HG02763 (cell line): ENCODE measurements at regions not wholly inside any gene's neighbourhood (a gene's known extent, or its start where the extent isn't known, plus 50 kb on each side); places are given as distances from the start of the nearest gene placed in this dataset.

ENCODE experiments used
- ATAC-seq: cut with Tn5 transposase; IDR thresholded peaks from one replicate; pipeline ENCODE4 v1.9.1; 2021; ENCODE audit warnings: mild to moderate bottlenecking, moderate library complexity; ENCODE audit not compliant: unreplicated experiment

- ATAC-seq: no peak
Observed at GRCh38 chr9:107991581-107991980, 502.0 kb upstream of the KLF4 start.

DNA sequence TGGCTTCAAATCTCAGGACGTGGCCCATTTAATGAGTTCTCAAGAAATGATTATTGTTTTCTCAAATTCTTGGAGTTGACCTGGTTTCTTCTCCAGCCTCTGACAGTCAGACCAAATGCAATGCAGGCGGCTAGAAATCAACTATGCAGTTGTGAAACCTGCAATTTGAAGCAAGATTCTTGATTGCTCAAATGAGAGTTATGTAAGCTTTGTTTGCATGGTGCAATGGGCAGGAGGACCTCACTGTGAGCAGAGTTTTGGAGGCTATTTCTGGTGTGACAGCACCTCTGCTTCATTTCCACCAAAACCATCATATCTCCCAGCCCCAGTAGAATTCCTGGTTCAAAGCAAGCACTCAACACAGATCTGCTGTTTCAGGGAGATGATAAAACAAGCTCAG lies 500.0 kb upstream of the KLF4 start:
- no peak for ATAC-seq

GRCh38 chr9:107989099-107989498 lies 499.5 kb upstream of the KLF4 start:
- ATAC-seq: no peak

- ATAC-seq: no peak
Observed at GRCh38 chr9:107984956-107985355, 495.4 kb upstream of the KLF4 start.

- ATAC-seq: no peak
Observed at GRCh38 chr9:107983762-107984161, 494.2 kb upstream of the KLF4 start.

- ATAC-seq: no peak
Observed at GRCh38 chr9:107983181-107983603, 493.6 kb upstream of the KLF4 start.

GRCh38 chr9:107982745-107983144 lies 493.2 kb upstream of the KLF4 start:
- no peak for ATAC-seq

DNA sequence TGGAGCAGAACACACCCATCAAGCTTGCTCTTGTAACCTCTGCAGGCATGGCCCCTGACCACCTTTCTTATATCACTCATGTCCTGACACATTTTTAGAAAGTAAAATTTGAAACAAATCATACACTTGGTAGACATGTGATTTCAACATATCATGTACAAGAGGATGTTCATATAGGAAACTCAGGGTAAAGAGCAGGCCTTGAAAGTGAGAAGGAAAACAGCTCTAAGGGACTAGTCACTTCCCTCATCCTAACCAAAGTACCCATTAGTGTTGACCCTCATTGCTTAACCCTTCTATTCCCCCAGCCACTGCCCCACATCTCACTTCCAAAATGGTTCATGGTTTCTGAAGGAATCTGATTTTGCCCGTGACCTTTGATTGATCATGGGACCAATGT lies 492.4 kb upstream of the KLF4 start:
- no peak for ATAC-seq

DNA sequence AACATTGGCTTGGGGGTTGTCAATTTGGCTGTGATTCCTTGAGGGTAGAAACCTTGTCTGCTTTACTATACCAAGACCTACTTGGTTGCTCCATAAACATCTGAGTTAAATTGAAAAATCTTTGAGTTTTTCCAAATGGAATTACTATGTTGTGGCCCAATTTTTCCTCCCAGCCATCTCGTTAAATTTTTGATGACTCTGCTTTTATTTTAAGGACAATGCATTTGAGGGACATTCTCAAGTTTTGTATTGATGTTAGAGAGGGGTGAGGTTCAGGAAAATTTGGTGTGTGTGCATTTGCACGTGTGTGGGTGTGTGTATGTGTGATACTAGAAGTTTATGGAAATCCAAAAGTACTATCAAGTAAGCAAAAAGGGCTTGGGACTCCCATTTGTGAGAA lies 491.4 kb upstream of the KLF4 start:
- no peak for ATAC-seq

DNA sequence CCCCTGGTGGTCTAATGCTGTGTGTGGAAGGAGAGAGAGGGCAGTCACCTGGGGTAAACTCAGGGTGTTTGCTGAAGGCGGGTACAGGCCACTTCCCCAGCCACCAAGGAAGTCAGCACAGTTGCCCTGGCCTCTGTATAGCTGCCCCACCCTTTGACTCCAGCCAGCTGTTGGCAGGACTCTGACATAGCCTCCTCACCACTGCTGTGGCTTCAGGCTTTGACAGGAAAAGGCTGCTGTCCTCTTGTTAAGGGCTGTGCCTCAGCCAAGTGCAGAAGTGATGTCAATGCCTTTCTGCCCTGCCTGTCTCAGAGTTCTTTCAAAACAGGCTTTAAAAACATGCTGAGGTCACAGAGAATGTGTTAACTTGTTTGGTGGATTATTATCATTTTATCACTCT lies 487.2 kb upstream of the KLF4 start:
- ATAC-seq: no peak

DNA sequence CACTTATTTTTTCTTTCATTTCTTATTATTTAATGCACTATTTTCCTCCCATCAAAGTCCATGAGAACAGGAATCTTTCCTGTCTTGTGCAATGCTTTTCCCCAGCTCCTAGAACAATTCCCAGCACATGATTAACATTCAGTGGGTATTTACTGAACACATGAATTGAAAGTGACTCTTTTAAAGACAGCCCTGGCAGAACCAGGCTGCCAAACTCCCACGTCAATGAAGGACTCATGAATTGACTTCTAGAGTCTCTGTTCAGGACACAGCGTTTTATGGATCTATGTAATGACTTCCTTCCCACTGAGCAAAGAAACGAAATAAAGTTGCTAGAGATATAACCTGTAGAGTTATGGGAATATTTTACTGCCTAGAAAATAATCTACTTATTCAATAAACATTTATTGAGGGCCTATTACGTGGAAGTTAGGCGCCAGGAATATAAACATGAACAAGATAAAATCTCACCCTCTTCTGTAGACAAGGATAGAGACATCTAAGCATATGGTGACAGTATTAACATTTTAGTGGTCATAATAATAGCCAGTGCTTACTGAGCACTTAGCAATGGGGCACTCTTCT lies 485.9 kb upstream of the KLF4 start:
- no peak for ATAC-seq

- no peak for ATAC-seq
Observed at GRCh38 chr9:107973451-107973850, 483.9 kb upstream of the KLF4 start.

- no peak for ATAC-seq
Observed at GRCh38 chr9:107972346-107972745, 482.8 kb upstream of the KLF4 start.

- ATAC-seq: no peak
Observed at GRCh38 chr9:107971241-107971640, 481.7 kb upstream of the KLF4 start.

GRCh38 chr9:107970726-107971125 lies 481.2 kb upstream of the KLF4 start:
- no peak for ATAC-seq

GRCh38 chr9:107969727-107970126 lies 480.2 kb upstream of the KLF4 start:
- ATAC-seq: no peak

GRCh38 chr9:107969141-107969540 lies 479.6 kb upstream of the KLF4 start:
- ATAC-seq: no peak

- no peak for ATAC-seq
Observed at GRCh38 chr9:107963246-107963645, 473.7 kb upstream of the KLF4 start.

DNA sequence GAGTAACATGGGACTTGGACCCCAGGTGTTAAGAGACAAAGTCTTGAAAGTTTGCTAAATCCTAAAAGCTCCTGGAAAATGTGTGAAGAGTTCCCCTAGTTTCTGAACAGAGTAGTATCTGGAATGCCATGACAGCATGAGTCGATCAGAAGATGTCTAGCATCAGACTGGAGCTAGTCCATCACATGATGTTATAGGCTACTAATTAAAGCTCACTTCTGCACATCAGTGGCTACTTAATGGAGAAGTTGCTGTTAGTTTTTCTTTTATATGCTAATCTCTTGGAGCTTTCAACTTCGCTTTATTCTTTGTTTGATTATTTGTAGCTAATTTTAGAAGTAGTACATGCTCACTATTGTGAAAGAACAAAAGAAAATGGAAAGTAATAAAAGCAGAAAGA lies 471.3 kb upstream of the KLF4 start:
- ATAC-seq: no peak

DNA sequence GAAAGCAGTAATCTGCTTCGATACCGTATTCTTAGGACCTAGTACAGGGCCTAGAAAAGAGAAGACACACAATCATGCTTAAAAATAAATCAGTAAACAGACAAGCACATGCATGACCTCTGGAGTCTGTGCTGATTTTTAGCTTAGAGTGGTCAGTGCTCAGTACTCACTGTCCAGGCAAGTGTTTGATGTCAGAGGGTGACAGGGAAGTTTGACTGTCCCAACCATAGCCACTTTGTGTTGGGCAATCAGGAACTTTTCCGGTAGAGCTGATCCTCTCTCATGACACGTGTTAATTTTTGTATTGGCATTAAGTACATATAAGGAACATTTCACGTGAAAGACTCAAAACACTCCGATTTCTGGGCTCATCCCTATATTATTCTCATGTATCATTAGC lies 464.7 kb upstream of the KLF4 start:
- no peak for ATAC-seq

DNA sequence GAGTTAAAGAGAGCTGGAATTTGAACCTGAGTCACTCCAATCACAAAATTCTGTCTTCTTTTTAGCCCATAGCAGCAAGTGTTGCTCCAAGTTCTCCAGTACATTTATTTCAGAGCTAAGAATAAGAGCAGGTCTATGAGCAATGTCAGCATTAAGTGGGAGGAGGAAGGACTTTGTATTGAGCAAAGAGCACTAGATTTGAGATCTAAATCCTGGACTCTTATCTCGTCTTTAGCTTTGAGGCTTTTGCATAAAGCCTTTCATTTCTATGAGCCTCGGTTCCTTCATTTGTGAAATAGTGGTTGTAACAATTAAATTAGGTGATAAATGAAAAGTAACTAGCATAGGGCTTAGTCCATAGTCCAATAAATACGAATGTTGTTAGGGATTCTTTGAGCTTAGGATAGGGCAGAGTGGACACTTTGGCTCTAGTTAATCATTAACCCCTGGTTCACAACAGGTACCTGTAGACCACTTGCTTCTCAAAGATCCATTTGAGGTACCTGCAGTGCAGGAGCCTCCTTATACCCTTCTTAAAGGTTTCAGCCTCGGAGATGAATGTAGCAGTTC lies 464.1 kb upstream of the KLF4 start:
- ATAC-seq: no peak

GRCh38 chr9:107952773-107953172 lies 463.2 kb upstream of the KLF4 start:
- no peak for ATAC-seq

DNA sequence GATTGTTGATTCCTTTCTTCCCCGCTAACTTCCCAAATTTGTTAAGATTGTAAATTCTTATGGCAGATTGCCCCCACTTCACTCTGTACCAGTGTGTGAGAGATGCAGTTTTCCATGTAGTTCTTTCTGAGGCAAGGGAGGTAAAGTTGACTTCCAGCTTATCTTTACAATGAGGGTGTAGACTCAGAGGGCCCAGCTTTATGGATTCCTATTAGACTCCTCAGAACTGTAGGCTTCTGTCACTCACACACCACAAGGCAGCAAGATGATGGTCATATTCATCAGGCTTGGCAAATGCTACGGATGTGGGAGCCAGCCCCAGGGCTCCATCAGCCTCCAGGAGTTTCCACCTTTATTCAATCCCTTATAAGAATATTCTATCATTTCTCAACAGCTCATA lies 461.9 kb upstream of the KLF4 start:
- ATAC-seq: no peak
